Osteocyte (in vitro differentiated cells): ENCODE measurements at regions not wholly inside any gene's neighbourhood (a gene's known extent, or its start where the extent isn't known, plus 50 kb on each side); places are given as distances from the start of the nearest gene placed in this dataset.

Source experiments
- DNase-seq: peaks from one replicate; pipeline ENCODE4 v3.0.0; 2021; ENCODE audit warnings: mixed read lengths; ENCODE audit not compliant: unreplicated experiment; ENCODE audit errors: extremely low spot score
- H3K27ac Mint-ChIP-seq: one replicate; pipeline ENCODE4 v1.8.0; 2021; ENCODE audit warnings: mild to moderate bottlenecking, mixed read lengths; ENCODE audit not compliant: unreplicated experiment
- H3K27me3 Mint-ChIP-seq: one replicate; pipeline ENCODE4 v1.8.0; 2021; ENCODE audit warnings: mixed read lengths; ENCODE audit not compliant: unreplicated experiment
- H3K36me3 Mint-ChIP-seq: one replicate; pipeline ENCODE4 v1.8.0; 2021; ENCODE audit warnings: mixed read lengths; ENCODE audit not compliant: unreplicated experiment
- H3K4me1 Mint-ChIP-seq: one replicate; pipeline ENCODE4 v1.8.0; 2021; ENCODE audit warnings: mixed read lengths; ENCODE audit not compliant: unreplicated experiment
- H3K4me3 Mint-ChIP-seq: one replicate; pipeline ENCODE4 v1.8.0; 2021; ENCODE audit warnings: mild to moderate bottlenecking, moderate library complexity, mixed read lengths; ENCODE audit not compliant: unreplicated experiment
- H3K9me3 Mint-ChIP-seq: one replicate; pipeline ENCODE4 v1.8.0; 2021; ENCODE audit warnings: mixed read lengths; ENCODE audit not compliant: unreplicated experiment
- CTCF ChIP-seq: fragments of 200-600 bp; sonication (generic); IDR thresholded peaks from 2 replicates; pipeline ENCODE4 v1.5.0; 2021; ENCODE audit warnings: antibody characterized with exemption, mild to moderate bottlenecking, moderate library complexity

GRCh38 chr12:92365333-92365732 lies 219.7 kb upstream of the BTG1 start:
- Mint-ChIP-seq H3K36me3 (no peaks in the 10 kb centered on the region), H3K4me3 (no peak overlapping the region), H3K27me3 (no peaks in the 10 kb centered on the region), H3K4me1 (peaks cover 33% of the 10 kb centered on the region), H3K27ac (no peak overlapping the region), H3K9me3 (no peaks in the 10 kb centered on the region)
- TF ChIP-seq CTCF: no peak
- DNase-seq: no peak

DNA sequence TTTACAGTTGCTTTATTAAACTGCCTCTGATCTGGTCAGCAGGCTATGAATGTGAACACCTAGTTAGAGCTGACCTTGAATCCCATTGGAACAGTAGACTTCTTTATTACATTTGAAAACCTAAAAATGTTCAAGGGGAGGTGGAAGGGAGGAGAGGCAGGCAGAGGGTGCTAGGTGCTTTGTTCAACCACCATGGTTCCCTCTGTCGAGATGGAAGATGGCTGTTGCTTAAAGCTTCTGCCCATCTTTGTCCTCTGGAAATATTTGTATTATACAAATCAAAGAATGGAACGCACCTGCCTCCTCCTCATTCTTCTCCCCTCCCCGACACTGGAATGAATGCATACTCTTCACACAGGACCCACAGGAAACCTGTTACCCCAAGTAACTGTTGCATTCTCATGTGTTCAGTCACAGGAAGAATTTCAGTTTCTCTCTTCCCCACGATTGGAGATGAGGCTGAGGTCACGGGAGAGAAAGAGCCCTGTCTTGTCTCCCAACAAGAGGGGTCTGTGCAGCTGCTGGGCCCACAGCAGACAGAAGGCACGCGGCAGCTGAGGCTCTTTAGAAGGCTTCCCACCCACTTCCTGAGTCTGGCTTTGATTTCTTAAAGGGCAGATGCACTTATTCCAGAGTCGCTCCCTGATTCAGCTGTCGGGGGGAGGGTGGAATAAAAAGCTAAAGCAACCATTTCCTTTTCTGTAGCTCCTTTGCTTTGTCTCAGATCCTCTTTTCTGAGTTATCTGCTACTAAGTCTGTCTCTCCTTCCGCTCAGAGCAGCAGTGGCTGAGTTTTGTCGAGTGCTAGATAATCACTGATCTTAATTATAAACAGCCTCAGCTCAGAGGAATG lies 217.9 kb upstream of the BTG1 start:
- Mint-ChIP-seq H3K4me1 (peaks cover 25% of the 10 kb centered on the region), H3K9me3 (no peaks in the 10 kb centered on the region), H3K4me3 (no peak overlapping the region), H3K27ac (peak overlapping the region; percentile 38), H3K27me3 (no peaks in the 10 kb centered on the region), H3K36me3 (no peaks in the 10 kb centered on the region)
- no peak for DNase-seq
- TF ChIP-seq CTCF: no peak

DNA sequence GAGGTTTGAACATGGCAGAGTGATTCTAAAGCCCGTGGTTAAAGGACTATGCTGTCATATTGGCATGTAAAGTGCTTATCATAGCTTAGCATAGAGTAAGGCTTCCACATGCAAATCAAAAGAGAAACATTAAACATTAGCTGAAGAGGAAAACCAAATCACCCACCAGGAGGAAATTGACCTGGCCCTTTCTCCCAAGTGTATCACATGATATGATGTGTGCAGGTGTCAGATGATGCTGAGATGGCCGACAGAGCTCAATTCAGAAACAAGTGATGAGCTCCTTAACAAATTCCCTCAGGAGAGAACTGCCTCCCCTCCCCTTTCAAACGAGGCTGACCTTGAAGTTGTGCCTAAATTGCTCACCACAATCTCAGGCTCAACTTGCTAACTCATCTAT lies 217.1 kb upstream of the BTG1 start:
- no peaks in the 10 kb centered on the region for H3K9me3 Mint-ChIP-seq
- TF ChIP-seq CTCF: no peak
- H3K36me3 Mint-ChIP-seq: no peaks in the 10 kb centered on the region
- H3K4me1 Mint-ChIP-seq: peaks cover 25% of the 10 kb centered on the region
- no peak overlapping the region for H3K4me3 Mint-ChIP-seq
- no peak overlapping the region for H3K27ac Mint-ChIP-seq
- no peak for DNase-seq
- no peaks in the 10 kb centered on the region for H3K27me3 Mint-ChIP-seq

GRCh38 chr12:92362126-92362525 lies 216.5 kb upstream of the BTG1 start:
- Mint-ChIP-seq H3K4me1 (peaks cover 25% of the 10 kb centered on the region), H3K36me3 (no peaks in the 10 kb centered on the region), H3K9me3 (no peaks in the 10 kb centered on the region), H3K27me3 (no peaks in the 10 kb centered on the region), H3K4me3 (no peak overlapping the region), H3K27ac (no peak overlapping the region)
- no peak for DNase-seq
- TF ChIP-seq CTCF: no peak

DNA sequence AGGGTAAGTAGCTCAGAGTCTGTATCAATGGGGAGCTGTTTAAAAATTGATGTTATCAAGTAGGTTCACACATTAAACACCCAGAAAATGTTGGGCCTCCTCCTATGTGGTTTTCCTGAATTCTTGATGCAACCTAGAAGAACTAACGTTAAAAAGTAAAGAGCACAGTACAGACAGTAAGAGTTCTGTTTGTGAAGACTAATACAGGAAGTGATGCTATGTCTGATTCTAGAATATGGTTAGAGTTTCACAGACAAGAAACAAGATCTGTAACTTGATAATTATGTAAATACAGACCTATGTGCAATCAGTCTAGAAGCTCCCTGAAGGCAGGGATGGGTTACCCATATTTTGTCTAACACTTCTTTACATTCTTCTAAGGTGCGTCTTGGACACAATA lies 214.9 kb upstream of the BTG1 start:
- H3K9me3 Mint-ChIP-seq: no peaks in the 10 kb centered on the region
- H3K27me3 Mint-ChIP-seq: no peaks in the 10 kb centered on the region
- H3K36me3 Mint-ChIP-seq: no peaks in the 10 kb centered on the region
- H3K4me1 Mint-ChIP-seq: peaks cover 25% of the 10 kb centered on the region
- H3K27ac Mint-ChIP-seq: no peak overlapping the region
- DNase-seq: no peak
- H3K4me3 Mint-ChIP-seq: no peak overlapping the region
- TF ChIP-seq CTCF: no peak
